ENCODE measurements at regions not wholly inside any gene's neighbourhood (a gene's known extent, or its start where the extent isn't known, plus 50 kb on each side); places are given as distances from the start of the nearest gene placed in this dataset.

GRCh38 chr9:20048985-20049384, 260.1 kb upstream of the SLC24A2 start:
- DNase-seq (ENCODE audit: low read depth in 1 of 2, low spot score in 1 of 2), result no peak
- CTCF ChIA-PET, result no interaction called here
- no peak for ATAC-seq
- H3K9me3 ChIP-seq, result no peaks in the 10 kb centered on the region
- WGBS (ENCODE audit: missing lambda C conversion rate), result 47% methylated on average over 4 of the region's 4 CpGs
- H3K4me2 ChIP-seq, result no peak overlapping the region
- POLR2A ChIA-PET, result no interaction called here
- no peak overlapping the region for H3K27ac ChIP-seq
- H3K4me1 ChIP-seq, result no peaks in the 10 kb centered on the region
- no peak for FAIRE-seq
- H3K4me3 ChIP-seq, result no peak overlapping the region
- TF ChIP-seq ZFP36 (IDR thresholded peaks at IDR 0.05; ENCODE audit: borderline replicate concordance, partially characterized antibody) (no peak), RARB (CRISPR knock-in tag; IDR thresholded peaks at IDR 0.05) (no peak), PBX3 (IDR thresholded peaks at IDR 0.05) (no peak), ELK1 (IDR thresholded peaks at IDR 0.05; ENCODE audit: low read depth, low read length) (no peak), NFE2L2 (conservative IDR thresholded peaks at IDR 0.05; ENCODE audit: low read length) (no peak)

GRCh38 chr9:20048437-20048836, 259.6 kb upstream of the SLC24A2 start:
- FAIRE-seq (no peak), DNase-seq (ENCODE audit: low read depth in 1 of 2, low spot score in 1 of 2) (no peak), ATAC-seq (no peak)
- no peak overlapping the region for H3K4me3 ChIP-seq
- H3K9me3 ChIP-seq, result no peaks in the 10 kb centered on the region
- no peaks in the 10 kb centered on the region for H3K4me1 ChIP-seq
- TF ChIP-seq HOXB5 (CRISPR knock-in tag; IDR thresholded peaks at IDR 0.05), result no peak
- TF ChIP-seq FOSL2 (IDR thresholded peaks at IDR 0.05), result no peak
- TF ChIP-seq FOSL2 (CRISPR knock-in tag; IDR thresholded peaks at IDR 0.05), result no peak
- no peak for TF ChIP-seq USF2 (IDR thresholded peaks at IDR 0.05)
- no peak for TF ChIP-seq RAD21 (conservative IDR thresholded peaks at IDR 0.05 in 1 of 2, IDR thresholded peaks at IDR 0.05 in 1 of 2)
- TF ChIP-seq BCL3 (IDR thresholded peaks at IDR 0.05), result no peak
- no peak for TF ChIP-seq EHMT2 (IDR thresholded peaks at IDR 0.05; ENCODE audit: low read depth)
- no peak for TF ChIP-seq ZNF302 (CRISPR knock-in tag; IDR thresholded peaks at IDR 0.05)
- TF ChIP-seq MAFK (IDR thresholded peaks at IDR 0.05; ENCODE audit: partially characterized antibody), result no peak
- TF ChIP-seq POLR2A (IDR thresholded peaks at IDR 0.05; ENCODE audit: low read length), result no peak
- no peak for TF ChIP-seq KDM5A (IDR thresholded peaks at IDR 0.05)
- no peak for TF ChIP-seq TP53 (CRISPR knock-in tag; IDR thresholded peaks at IDR 0.05)
- no peak for TF ChIP-seq POLR2AphosphoS2 (conservative IDR thresholded peaks at IDR 0.05; ENCODE audit: low read length)
- no peak for TF ChIP-seq HMGXB4 (CRISPR knock-in tag; IDR thresholded peaks at IDR 0.05; ENCODE audit: borderline replicate concordance)
- TF ChIP-seq ZC3H11A (IDR thresholded peaks at IDR 0.05), result no peak
- no peak for TF ChIP-seq NPAS2 (CRISPR knock-in tag; IDR thresholded peaks at IDR 0.05; ENCODE audit: borderline replicate concordance)
- no peak for TF ChIP-seq HOXA7 (CRISPR knock-in tag; IDR thresholded peaks at IDR 0.05)
- no peak for TF ChIP-seq CHD2 (IDR thresholded peaks at IDR 0.05; ENCODE audit: low read length, partially characterized antibody)
- WGBS (ENCODE audit: missing lambda C conversion rate), result 8% methylated on average over 2 of the region's 2 CpGs
- no peak overlapping the region for H3K27ac ChIP-seq
- ChIA-PET POLR2A (no interaction called here), CTCF (no interaction called here)
- H3K4me2 ChIP-seq, result no peak overlapping the region
